ENCODE measurements at regions not wholly inside any gene's neighbourhood (a gene's known extent, or its start where the extent isn't known, plus 50 kb on each side); places are given as distances from the start of the nearest gene placed in this dataset.

DNA sequence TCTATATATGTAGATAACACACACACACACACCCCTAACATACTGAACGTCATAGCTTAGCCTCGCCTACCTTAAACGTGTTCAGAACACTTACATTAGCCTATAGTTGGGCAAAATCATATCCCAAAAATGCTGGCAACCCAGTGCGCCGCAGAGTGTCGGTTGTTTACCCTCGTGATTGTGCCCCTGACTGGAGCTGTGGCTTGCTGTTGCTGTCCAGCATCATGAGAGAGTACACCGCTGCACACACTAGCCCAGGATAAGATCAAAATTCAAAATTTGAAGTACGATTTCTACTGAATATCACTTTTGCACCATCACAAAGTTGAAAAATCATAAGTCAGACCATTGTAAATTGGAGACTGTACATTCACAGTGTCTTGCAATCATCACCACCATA is 73.1 kb upstream of the COG2 start:
- TF ChIP-seq POLR2AphosphoS5 (IDR thresholded peaks at IDR 0.05; ENCODE audit: low read depth, low read length): no peak
- TF ChIP-seq POLR2A (IDR thresholded peaks at IDR 0.05; ENCODE audit: low read depth, low read length): no peak
- no peak for TF ChIP-seq TAF1 (IDR thresholded peaks at IDR 0.05; ENCODE audit: borderline replicate concordance, low read depth, low read length)
